GM12878 (cell line): ENCODE measurements at regions not wholly inside any gene's neighbourhood (a gene's known extent, or its start where the extent isn't known, plus 50 kb on each side); places are given as distances from the start of the nearest gene placed in this dataset.

ENCODE experiments used
- ATAC-seq: fragments of 200-7000 bp; cut with Tn5 transposase; 3 replicates; pipeline ENCODE4 v1.9.1; 2020; ENCODE audit warnings: mild to moderate bottlenecking, moderate library complexity
- BruUV-seq: library from RNA; stranded (reverse); fragments of 400-500 nt; replicated peaks from 2 replicates; lab custom pipeline; 2021; lab: Mats Ljungman, UMichigan
- CTCF ChIA-PET: fragments of 300-600 bp; sonication (Branson Sonifier 250); formaldehyde crosslinking; extraction: SDS; loops from one replicate; lab custom pipeline; 2021; ENCODE audit warnings: inconsistent platforms; lab: Yijun Ruan, JAX
- POLR2A ChIA-PET: fragments of 350-600 bp; formaldehyde crosslinking; extraction: SDS; loops from one replicate; lab custom pipeline; 2021; ENCODE audit warnings: inconsistent platforms; lab: Charles Lee
- RAD21 ChIA-PET: fragments of 300-600 bp; sonication (Branson Sonifier 250); formaldehyde crosslinking; loops from one replicate; lab custom pipeline; 2023; ENCODE audit warnings: antibody characterized with exemption; ENCODE audit not compliant: unreplicated experiment; lab: Charles Lee
- SMC1A ChIA-PET: fragments of 300-600 bp; sonication (Branson Sonifier 250); formaldehyde crosslinking; loops from one replicate; lab custom pipeline; 2023; ENCODE audit not compliant: unreplicated experiment, uncharacterized antibody; lab: Charles Lee
- DNase-seq: peaks from one replicate; pipeline ENCODE4 v3.0.0-alpha.2; 2011; ENCODE audit warnings: low read depth, low spot score
- FAIRE-seq: peaks from 3 replicates; lab custom pipeline; 2011; peaks lifted over from hg19 to GRCh38; lab: Jason Lieb, UNC
- H2AFZ ChIP-seq: 2 replicates; pipeline ENCODE4 v1.6.0; 2011; ENCODE audit warnings: low read depth, low read length, control low read depth; ENCODE audit not compliant: control insufficient read depth
- H3K27ac ChIP-seq: 2 replicates; pipeline ENCODE4 v1.5.1; 2011; ENCODE audit warnings: control low read depth; ENCODE audit not compliant: control insufficient read depth, insufficient read depth
- H3K27me3 ChIP-seq, 2 experiments: replicated peaks in 1 of 2; 2 replicates each; pipeline versions ENCODE4 v1.6.0 to v1.6.1; 2011; ENCODE audit warnings: low read length in 1 of 2; ENCODE audit not compliant: control insufficient read depth in 2 of 2, insufficient read depth in 2 of 2
- H3K36me3 ChIP-seq, 2 experiments: 2 replicates each; pipeline ENCODE4 v1.5.1; 2011; ENCODE audit warnings: low read length in 1 of 2; ENCODE audit not compliant: control insufficient read depth in 2 of 2, insufficient read depth in 2 of 2
- H3K4me1 ChIP-seq: 2 replicates; pipeline ENCODE4 v1.6.1; 2011; ENCODE audit warnings: mild to moderate bottlenecking, low read length, moderate library complexity, mixed read lengths; ENCODE audit not compliant: control insufficient read depth, insufficient read depth
- H3K4me2 ChIP-seq: 2 replicates; pipeline ENCODE4 v1.6.0; 2011; ENCODE audit warnings: control low read depth; ENCODE audit not compliant: control insufficient read depth, insufficient read depth
- H3K4me3 ChIP-seq: fragments of 200-600 bp; sonication (generic); 2 replicates; pipeline ENCODE4 v1.5.1; 2016
- H3K79me2 ChIP-seq: 2 replicates; pipeline ENCODE4 v1.6.0; 2011; ENCODE audit warnings: low read length; ENCODE audit not compliant: control insufficient read depth, insufficient read depth
- H3K9ac ChIP-seq: 2 replicates; pipeline ENCODE4 v1.8.0; 2011; ENCODE audit warnings: low read length, control low read depth, mixed read lengths; ENCODE audit not compliant: control insufficient read depth, insufficient read depth
- H3K9me3 ChIP-seq: replicated peaks from 3 replicates; pipeline ENCODE4 v1.5.1; 2011; ENCODE audit warnings: mild to moderate bottlenecking, low read length; ENCODE audit not compliant: control insufficient read depth, insufficient read depth
- H4K20me1 ChIP-seq: 2 replicates; pipeline ENCODE4 v1.6.0; 2011; ENCODE audit not compliant: control insufficient read depth, insufficient read depth
- ASH2L ChIP-seq: fragments of 300-600, 200-600 bp; sonication (generic); IDR thresholded peaks from 2 replicates; pipeline ENCODE4 v1.6.1; 2017; ENCODE audit warnings: low read depth, mild to moderate bottlenecking, borderline replicate concordance
- CHD2 ChIP-seq: IDR thresholded peaks from 2 replicates; pipeline ENCODE4 v1.6.1; 2011; ENCODE audit warnings: low read depth, low read length, improper control_type of control experiment, borderline replicate concordance
- CREB1 ChIP-seq: IDR thresholded peaks from 2 replicates; pipeline ENCODE4 v1.6.1; 2012; ENCODE audit warnings: low read depth, mild to moderate bottlenecking, inconsistent platforms
- CREM ChIP-seq: IDR thresholded peaks from 2 replicates; pipeline ENCODE4 v1.6.1; 2014; ENCODE audit warnings: antibody characterized with exemption, low read depth
- JUND ChIP-seq: IDR thresholded peaks from 2 replicates; pipeline ENCODE4 v1.6.1; 2012; ENCODE audit warnings: low read depth, mild to moderate bottlenecking, low read length, improper control_type of control experiment, moderate library complexity
- KAT2A ChIP-seq: conservative IDR thresholded peaks from 2 replicates; pipeline ENCODE4 v1.6.1; 2011; ENCODE audit warnings: low read depth, low read length; ENCODE audit not compliant: control insufficient read depth
- LARP7 ChIP-seq: fragments of 450-650 bp; IDR thresholded peaks from 2 replicates; pipeline ENCODE4 v1.6.1; 2017; ENCODE audit warnings: mild to moderate bottlenecking
- NRF1 ChIP-seq: conservative IDR thresholded peaks from 2 replicates; pipeline ENCODE4 v1.6.1; 2011; ENCODE audit warnings: mild to moderate bottlenecking, low read depth, low read length, improper control_type of control experiment
- PAX8 ChIP-seq: fragments of 450-650 bp; IDR thresholded peaks from 2 replicates; pipeline ENCODE4 v1.6.1; 2017; ENCODE audit warnings: mild to moderate bottlenecking, moderate library complexity
- RB1 ChIP-seq: fragments of 450-650 bp; formaldehyde crosslinking; IDR thresholded peaks from 2 replicates; pipeline ENCODE4 v1.6.1; 2017; ENCODE audit warnings: mild to moderate bottlenecking, borderline replicate concordance
- SMAD5 ChIP-seq: IDR thresholded peaks from 2 replicates; pipeline ENCODE4 v1.6.1; 2016; ENCODE audit warnings: antibody characterized with exemption, low read depth
- SRF ChIP-seq, 2 experiments: IDR thresholded peaks; 2 replicates each; pipeline ENCODE4 v1.6.1; 2011; ENCODE audit warnings: low read depth in 2 of 2, low read length in 2 of 2, mild to moderate bottlenecking in 1 of 2, moderate library complexity in 1 of 2
- TAF1 ChIP-seq: IDR thresholded peaks from 2 replicates; pipeline ENCODE4 v1.6.1; 2011; ENCODE audit warnings: mild to moderate bottlenecking, low read depth, low read length, borderline replicate concordance
- ZNF217 ChIP-seq: fragments of 450-650 bp; IDR thresholded peaks from 2 replicates; pipeline ENCODE4 v1.6.1; 2017; ENCODE audit warnings: antibody characterized with exemption, mild to moderate bottlenecking
- ZNF592 ChIP-seq: fragments of 450-650 bp; IDR thresholded peaks from 2 replicates; pipeline ENCODE4 v1.6.1; 2017; ENCODE audit warnings: mild to moderate bottlenecking, moderate library complexity
- WGBS: methylation state at CpG from one replicate; pipeline ENCODE4 v1.1.6; 2016; ENCODE audit warnings: low lambda C conversion rate; ENCODE audit not compliant: insufficient replicate concordance, insufficient coverage; ENCODE audit errors: missing lambda C conversion rate; 5-methylcytosine and 5-hydroxymethylcytosine counted together
- in situ Hi-C: fragments of 300-500 bp; cut with MboI; formaldehyde crosslinking; loops from 9 replicates; pipeline ENCODE4 v1.14.3; 2018; ENCODE audit warnings: mixed read lengths
- intact Hi-C: fragments of 100-400 bp; cut with micrococcal nuclease; formaldehyde crosslinking; loops from one replicate; pipeline ENCODE4 v1.14.2; 2022; ENCODE audit not compliant: unreplicated experiment
- TF ChIP-seq, protein P1 (sequence below): fragments of 450-650 bp; IDR thresholded peaks from 2 replicates; pipeline ENCODE4 v1.6.1; 2016; ENCODE audit warnings: mild to moderate bottlenecking
- TF ChIP-seq, protein P2 (sequence below): IDR thresholded peaks from 2 replicates; pipeline ENCODE4 v1.6.1; 2011; ENCODE audit warnings: mild to moderate bottlenecking, low read depth, low read length, moderate library complexity; ENCODE audit not compliant: insufficient replicate concordance

DNA sequence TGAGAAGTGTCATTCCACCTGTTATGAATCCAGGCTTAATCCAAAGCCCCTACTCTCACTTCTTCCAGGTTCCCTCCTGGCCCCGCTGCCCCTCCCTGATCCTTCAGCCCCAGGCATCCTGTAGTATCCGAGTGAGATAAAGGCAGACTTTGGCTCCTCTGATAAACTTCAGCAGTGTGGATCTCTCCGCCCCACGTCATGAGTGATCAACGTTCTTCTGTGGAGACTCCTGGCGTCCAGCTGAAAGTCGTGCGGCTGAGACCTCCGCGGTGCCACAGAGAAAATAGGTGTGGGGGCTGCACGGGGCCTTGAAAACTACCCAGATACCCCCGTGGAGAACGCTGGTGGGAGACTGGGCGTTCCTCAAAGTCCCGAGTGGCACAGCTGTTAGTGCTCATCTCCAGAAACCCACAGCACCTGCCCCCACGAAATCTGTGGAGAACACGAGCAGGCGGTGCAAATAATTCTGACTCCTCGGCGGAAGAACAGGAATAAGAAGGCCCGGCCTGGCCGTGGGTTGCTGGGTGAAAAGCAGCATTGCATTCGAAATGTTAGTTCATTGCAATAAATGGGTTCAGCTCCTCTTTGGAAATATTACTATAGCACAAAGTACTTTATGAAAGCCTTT, 180.0 kb upstream of the RGS6 start:
- ATAC-seq (no peak), DNase-seq (no peak), FAIRE-seq (no peak)
- Histone ChIP-seq H3K27ac (no peak overlapping the region), H3K36me3 (no peaks in the 10 kb centered on the region), H4K20me1 (no peaks in the 10 kb centered on the region), H3K4me2 (no peak overlapping the region), H3K9ac (no peak overlapping the region), H3K27me3 (no peaks in the 10 kb centered on the region), H3K4me1 (no peaks in the 10 kb centered on the region), H2AFZ (no peak overlapping the region), H3K79me2 (no peaks in the 10 kb centered on the region), H3K9me3 (peaks cover 5% of the 10 kb centered on the region; the same call in 2 of the 3 replicates), H3K4me3 (no peak overlapping the region)
- intact Hi-C loops, result loop anchor here (2.0 to 10.0 kb wide), 2 partner anchors 103 to 353 kb away; no protein-coding TSS in a partner anchor
- CTCF ChIA-PET, result interaction anchor here (0.6 to 9.8 kb wide), 48 partner anchors 10 to 943 kb away, joined by 3 to 202 read pairs (median 4); partner anchors contain the start of gene MAP3K9
- in situ Hi-C loops, result loop anchor here (5.0 kb wide), 2 partner anchors 425 to 620 kb away; no protein-coding TSS in a partner anchor
- no TSS peak for BruUV-seq
- POLR2A ChIA-PET, result interaction anchor here (1.0 kb wide), 1 partner anchor 100 kb away, joined by 4 read pairs; no protein-coding TSS in a partner anchor
- SMC1A ChIA-PET, result interaction anchor here (0.7 to 11.5 kb wide), 27 partner anchors 12 to 755 kb away, joined by 3 to 230 read pairs (median 4); no protein-coding TSS in a partner anchor
- 80% methylated on average over 23 of the region's 23 CpGs for WGBS
- RAD21 ChIA-PET, result interaction anchor here (0.5 to 5.4 kb wide), 35 partner anchors 8 to 934 kb away, joined by 3 to 67 read pairs (median 4); no protein-coding TSS in a partner anchor
- TF ChIP-seq SRF (IDR thresholded peaks at IDR 0.05; ENCODE audit: low read depth in 2 of 2, low read length in 2 of 2) (no peak), ZNF592 (no peak), ASH2L (no peak), PAX8 (no peak), JUND (no peak), NRF1 (no peak), KAT2A (no peak), TAF1 (no peak), LARP7 (no peak), CREB1 (no peak), CHD2 (no peak), CREM (no peak), RB1 (no peak), SMAD5 (no peak), ZNF217 (no peak)
- TF ChIP-seq, protein P1, sequence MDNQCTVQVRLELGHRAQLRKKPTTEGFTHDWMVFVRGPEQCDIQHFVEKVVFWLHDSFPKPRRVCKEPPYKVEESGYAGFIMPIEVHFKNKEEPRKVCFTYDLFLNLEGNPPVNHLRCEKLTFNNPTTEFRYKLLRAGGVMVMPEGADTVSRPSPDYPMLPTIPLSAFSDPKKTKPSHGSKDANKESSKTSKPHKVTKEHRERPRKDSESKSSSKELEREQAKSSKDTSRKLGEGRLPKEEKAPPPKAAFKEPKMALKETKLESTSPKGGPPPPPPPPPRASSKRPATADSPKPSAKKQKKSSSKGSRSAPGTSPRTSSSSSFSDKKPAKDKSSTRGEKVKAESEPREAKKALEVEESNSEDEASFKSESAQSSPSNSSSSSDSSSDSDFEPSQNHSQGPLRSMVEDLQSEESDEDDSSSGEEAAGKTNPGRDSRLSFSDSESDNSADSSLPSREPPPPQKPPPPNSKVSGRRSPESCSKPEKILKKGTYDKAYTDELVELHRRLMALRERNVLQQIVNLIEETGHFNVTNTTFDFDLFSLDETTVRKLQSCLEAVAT, result no peak
- TF ChIP-seq, protein P2, sequence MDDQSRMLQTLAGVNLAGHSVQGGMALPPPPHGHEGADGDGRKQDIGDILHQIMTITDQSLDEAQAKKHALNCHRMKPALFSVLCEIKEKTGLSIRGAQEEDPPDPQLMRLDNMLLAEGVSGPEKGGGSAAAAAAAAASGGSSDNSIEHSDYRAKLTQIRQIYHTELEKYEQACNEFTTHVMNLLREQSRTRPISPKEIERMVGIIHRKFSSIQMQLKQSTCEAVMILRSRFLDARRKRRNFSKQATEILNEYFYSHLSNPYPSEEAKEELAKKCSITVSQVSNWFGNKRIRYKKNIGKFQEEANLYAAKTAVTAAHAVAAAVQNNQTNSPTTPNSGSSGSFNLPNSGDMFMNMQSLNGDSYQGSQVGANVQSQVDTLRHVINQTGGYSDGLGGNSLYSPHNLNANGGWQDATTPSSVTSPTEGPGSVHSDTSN, result no peak
